LNCAP (cell line): ENCODE measurements at regions not wholly inside any gene's neighbourhood (a gene's known extent, or its start where the extent isn't known, plus 50 kb on each side); places are given as distances from the start of the nearest gene placed in this dataset.

Experiments used
- TF ChIP-seq, protein P1 (sequence below): fragments of 450-650 bp; IDR thresholded peaks from 2 replicates; pipeline ENCODE4 v1.5.1; 2017; ENCODE audit warnings: mild to moderate bottlenecking

DNA sequence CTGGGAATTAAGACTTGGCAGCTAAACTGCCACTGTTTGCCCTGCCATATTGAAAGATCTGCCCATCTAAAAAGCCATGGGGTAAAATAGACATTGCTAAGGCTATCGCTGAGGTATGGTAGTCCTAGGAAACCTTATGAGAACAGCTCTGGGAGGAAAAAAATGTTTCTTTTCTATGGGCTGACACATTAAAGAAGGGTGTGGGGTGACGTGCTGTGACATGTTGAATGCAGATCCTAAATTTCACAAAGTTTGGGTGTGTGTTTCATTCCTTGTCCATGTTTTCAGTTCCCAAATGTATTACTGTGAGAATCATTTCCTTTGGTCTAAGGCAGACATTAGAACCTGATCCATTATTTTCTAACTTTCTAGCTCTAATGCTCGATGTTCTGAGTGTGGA is 766.4 kb downstream of the BCL11A start:
- TF ChIP-seq, protein P1, sequence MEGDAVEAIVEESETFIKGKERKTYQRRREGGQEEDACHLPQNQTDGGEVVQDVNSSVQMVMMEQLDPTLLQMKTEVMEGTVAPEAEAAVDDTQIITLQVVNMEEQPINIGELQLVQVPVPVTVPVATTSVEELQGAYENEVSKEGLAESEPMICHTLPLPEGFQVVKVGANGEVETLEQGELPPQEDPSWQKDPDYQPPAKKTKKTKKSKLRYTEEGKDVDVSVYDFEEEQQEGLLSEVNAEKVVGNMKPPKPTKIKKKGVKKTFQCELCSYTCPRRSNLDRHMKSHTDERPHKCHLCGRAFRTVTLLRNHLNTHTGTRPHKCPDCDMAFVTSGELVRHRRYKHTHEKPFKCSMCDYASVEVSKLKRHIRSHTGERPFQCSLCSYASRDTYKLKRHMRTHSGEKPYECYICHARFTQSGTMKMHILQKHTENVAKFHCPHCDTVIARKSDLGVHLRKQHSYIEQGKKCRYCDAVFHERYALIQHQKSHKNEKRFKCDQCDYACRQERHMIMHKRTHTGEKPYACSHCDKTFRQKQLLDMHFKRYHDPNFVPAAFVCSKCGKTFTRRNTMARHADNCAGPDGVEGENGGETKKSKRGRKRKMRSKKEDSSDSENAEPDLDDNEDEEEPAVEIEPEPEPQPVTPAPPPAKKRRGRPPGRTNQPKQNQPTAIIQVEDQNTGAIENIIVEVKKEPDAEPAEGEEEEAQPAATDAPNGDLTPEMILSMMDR, result no peak

DNA sequence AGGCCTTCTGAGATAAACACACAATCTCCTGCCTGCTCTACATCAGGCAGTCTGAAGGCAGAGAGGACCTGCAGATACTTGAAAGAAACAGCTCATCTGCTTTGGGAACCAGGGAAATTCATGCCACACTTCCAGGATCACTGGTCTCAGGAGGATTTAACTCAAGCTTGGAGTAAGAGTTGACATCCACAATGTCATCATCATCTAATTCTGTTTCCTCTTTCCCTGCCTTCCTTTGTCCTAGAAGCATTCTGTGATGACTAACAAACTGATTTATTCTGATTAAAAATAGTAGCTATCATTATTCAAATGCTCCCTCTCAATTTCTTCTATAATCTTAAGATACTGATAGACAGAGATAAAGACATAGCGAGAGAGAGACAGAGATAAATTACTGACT is 766.8 kb downstream of the BCL11A start:
- TF ChIP-seq, protein P1, result no peak

DNA sequence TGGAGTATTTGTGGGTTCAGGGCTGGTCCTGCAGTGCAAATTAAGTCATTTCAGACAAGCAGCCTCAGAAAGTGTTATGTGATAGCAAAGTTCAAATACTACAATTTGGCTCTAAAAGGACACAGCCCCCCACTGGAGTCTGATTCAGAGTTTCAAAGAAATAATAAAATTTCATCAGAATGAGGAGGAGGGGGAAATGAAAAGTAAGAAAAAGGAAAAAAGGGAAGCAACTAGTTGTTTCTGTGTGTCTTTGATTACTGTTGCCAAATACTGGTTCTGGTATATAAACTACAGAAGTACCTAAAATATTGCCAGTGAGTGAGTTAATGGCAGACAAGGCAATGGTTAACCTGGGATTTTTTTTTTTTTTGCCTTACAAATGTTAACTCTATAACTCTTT is 773.9 kb downstream of the BCL11A start:
- TF ChIP-seq, protein P1, result no peak

DNA sequence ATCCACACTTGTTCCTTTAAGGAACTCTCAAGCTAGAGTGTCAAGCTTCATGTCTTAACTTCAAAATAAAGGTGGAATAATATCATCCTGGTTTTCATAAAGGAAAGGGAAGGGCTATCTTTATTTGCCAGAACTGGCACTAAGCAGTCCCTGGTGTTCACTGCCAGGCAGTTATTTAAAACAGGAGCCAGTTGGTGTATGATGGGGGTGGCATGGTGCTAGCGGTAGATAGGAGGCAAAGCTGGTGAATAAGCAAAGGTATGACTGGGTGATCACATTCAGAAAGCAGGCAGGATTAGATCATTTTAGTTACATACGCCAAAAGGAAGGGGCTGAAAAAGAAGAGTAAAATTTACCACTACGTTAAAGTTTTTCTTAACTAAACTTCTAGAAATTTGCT is 776.3 kb downstream of the BCL11A start:
- TF ChIP-seq, protein P1, result no peak

DNA sequence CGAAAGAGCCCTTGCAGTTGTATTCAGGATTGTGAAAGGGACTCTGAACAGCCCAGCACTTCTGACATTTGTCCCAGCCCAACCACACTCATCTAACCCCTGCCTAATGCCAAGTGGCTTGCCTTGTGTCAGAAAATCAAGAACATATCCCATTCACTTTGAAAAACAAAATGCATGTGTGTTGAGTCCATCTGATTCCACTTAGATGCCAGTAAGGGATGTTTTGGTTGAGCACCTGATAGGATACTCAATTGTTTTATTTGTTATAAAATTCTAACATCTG is 776.8 kb downstream of the BCL11A start:
- TF ChIP-seq, protein P1, result no peak

DNA sequence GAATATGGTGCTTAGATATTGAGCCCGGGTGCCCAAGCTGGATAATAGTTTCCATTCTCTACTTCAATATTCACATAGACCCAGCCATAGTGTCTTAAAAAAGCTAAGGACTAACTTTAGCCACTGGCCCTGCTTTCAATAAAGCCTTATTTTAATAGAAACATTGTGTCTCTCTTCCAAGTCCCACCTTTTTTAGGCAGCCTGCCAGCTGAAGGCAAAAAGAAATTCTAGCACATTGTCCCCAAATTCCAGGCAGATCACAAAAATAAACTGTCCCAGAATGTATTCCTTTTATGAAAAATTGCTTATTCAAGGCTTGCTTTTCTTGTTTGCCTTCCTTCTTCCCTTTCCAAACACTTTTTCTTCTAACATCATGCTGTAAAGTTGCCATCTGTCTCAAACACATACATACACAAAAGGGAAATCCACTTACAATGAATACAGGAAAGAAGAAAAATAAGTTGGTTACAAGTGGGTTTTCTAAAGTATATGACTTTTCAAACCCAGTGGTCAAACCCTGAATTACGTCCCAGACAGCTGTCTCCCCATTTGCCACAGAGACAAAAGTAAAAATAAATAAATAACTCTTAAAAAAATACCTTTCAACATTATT is 778.5 kb downstream of the BCL11A start:
- TF ChIP-seq, protein P1, result no peak

DNA sequence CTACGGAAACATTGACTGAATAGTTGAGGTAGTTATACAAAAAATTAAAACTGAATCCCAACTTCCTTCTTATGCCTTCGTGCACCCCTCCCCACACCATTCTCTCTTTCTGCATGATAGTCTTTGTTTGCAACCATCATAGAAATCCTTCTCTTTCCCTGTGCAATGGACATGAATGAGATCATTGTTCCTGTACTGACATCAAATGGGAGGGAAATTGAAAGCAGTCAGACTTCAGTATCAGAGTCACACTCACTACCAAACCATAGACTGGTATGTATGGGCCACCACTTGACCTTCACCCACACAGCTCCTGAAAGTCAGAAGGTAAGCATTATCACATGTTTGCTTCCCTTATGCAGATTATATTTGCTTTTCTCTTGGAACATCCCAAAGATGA is 782.8 kb downstream of the BCL11A start:
- TF ChIP-seq, protein P1, result no peak

DNA sequence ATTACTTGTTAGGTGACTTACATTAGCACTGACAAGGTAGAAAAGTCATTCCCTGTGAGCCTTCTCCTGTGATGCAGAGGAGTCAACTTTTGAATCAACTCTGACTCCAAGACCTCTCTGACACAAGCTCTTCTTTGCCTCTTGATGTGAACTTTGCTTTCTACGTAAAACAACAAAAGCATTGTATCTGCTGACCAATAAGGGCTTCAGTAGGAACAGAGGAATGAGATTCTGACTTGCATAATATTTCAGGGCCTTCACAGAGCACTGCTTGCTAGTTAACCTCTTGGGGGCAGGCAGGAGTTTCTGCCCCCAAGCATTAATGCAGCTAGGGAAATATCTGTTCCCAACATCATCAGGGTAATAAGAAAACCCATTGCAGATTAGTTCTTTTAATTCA is 791.5 kb downstream of the BCL11A start:
- TF ChIP-seq, protein P1, result no peak
